HT1080 (cell line): ENCODE measurements at regions not wholly inside any gene's neighbourhood (a gene's known extent, or its start where the extent isn't known, plus 50 kb on each side); places are given as distances from the start of the nearest gene placed in this dataset.
"Not testable (repeated sequence)": the region's sequence is repeated elsewhere in the genome, so short reads cannot be mapped to it uniquely, and the experiment has no call there.

Source experiments
- DNase-seq: peaks from one replicate; pipeline ENCODE4 v3.0.0-alpha.2; 2015; ENCODE audit warnings: low read depth

GRCh38 chr9:135173066-135173465, 85.6 kb downstream of the OLFM1 start:
- no peak for DNase-seq

- no peak for DNase-seq
Measured at GRCh38 chr9:135174248-135174647, 86.8 kb downstream of the OLFM1 start.

- DNase-seq = no peak
Measured at GRCh38 chr9:135174981-135175380, 87.5 kb downstream of the OLFM1 start.

GRCh38 chr9:135176284-135176683, 88.8 kb downstream of the OLFM1 start:
- no peak for DNase-seq

- DNase-seq = not testable (repeated sequence)
Measured at GRCh38 chr9:135177562-135177961, 90.1 kb downstream of the OLFM1 start.

GRCh38 chr9:135178498-135178897, 91.0 kb downstream of the OLFM1 start:
- no peak for DNase-seq

GRCh38 chr9:135179041-135179440, 91.6 kb downstream of the OLFM1 start:
- DNase-seq = no peak

GRCh38 chr9:135179976-135180375, 92.5 kb downstream of the OLFM1 start:
- DNase-seq = no peak

GRCh38 chr9:135180586-135180985, 93.1 kb downstream of the OLFM1 start:
- no peak for DNase-seq

GRCh38 chr9:135181336-135181735, 93.9 kb downstream of the OLFM1 start:
- no peak for DNase-seq

- DNase-seq = not testable (repeated sequence)
Measured at GRCh38 chr9:135181841-135182240, 94.4 kb downstream of the OLFM1 start.

GRCh38 chr9:135183069-135183468, 95.6 kb downstream of the OLFM1 start:
- no peak for DNase-seq

GRCh38 chr9:135183528-135184180, 96.2 kb downstream of the OLFM1 start:
- no peak for DNase-seq

GRCh38 chr9:135184181-135185053, 96.9 kb downstream of the OLFM1 start:
- no peak for DNase-seq

- DNase-seq = no peak
Measured at GRCh38 chr9:135185060-135185459, 97.6 kb downstream of the OLFM1 start.

- DNase-seq = no peak
Measured at GRCh38 chr9:135186248-135187164, 99.0 kb downstream of the OLFM1 start.

GRCh38 chr9:135187365-135187764, 99.9 kb downstream of the OLFM1 start:
- DNase-seq = no peak

GRCh38 chr9:135188681-135189151, 101.2 kb downstream of the OLFM1 start:
- no peak for DNase-seq

- DNase-seq = no peak
Measured at GRCh38 chr9:135189497-135189896, 102.0 kb downstream of the OLFM1 start.

- DNase-seq = no peak
Measured at GRCh38 chr9:135190789-135191577, 103.5 kb downstream of the OLFM1 start.

- no peak for DNase-seq
Measured at GRCh38 chr9:135192686-135193085, 105.2 kb downstream of the OLFM1 start.
